MV-4-11 (cell line): ENCODE measurements at regions not wholly inside any gene's neighbourhood (a gene's known extent, or its start where the extent isn't known, plus 50 kb on each side); places are given as distances from the start of the nearest gene placed in this dataset.
"Not testable (repeated sequence)": the region's sequence is repeated elsewhere in the genome, so short reads cannot be mapped to it uniquely, and the experiment has no call there.

ENCODE experiments used
- DNase-seq: peaks from one replicate; lab custom pipeline; 2025; lab: John Stamatoyannopoulos, UW

- DNase-seq, result peak; percentile 98
Observed at GRCh38 chr2:195535911-195536522, 121.0 kb upstream of the SLC39A10 start.

DNA sequence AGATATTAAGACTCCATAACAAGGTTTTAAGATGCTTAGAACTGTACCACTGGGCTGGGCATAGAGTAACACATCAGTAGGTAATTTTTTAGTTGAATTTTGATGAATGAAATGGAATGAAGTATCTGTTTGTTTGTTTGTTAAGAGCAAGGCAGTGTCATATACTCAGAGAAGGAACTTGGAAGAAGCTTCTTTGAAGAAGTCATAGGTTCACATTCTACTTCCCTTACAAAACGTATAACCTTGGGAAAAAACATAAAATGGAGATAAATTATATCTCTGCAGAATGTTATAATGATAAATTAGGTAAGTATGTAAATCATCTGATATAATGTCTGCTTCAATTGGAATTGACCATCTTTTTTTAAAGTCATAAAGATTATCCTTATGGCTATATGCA is 122.1 kb upstream of the SLC39A10 start:
- DNase-seq, result no peak

GRCh38 chr2:195533771-195534642 is 123.0 kb upstream of the SLC39A10 start:
- peak; percentile 56 for DNase-seq

- DNase-seq, result peak; percentile 25
Observed at GRCh38 chr2:195532628-195533271, 124.3 kb upstream of the SLC39A10 start.

- DNase-seq, result no peak
Observed at GRCh38 chr2:195532255-195532627, 124.8 kb upstream of the SLC39A10 start.

DNA sequence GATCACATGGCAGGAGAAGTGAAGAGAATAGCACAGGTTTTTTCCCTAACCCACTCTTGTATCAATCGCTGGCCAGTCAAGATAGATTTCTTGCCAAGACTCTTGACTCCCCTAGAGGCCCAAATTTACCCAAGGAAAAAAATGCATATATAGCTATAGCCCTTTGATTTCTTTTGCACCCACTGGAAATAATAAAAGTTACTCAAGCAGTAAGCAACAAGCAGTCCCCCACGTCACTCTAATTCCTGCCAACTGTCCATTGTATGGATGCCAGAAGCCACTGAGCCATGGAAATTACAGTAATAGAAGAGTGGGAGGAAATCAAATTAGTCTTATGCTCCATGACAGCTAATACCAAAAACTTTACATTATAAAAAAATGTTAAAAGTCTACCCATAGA is 125.3 kb upstream of the SLC39A10 start:
- no peak for DNase-seq

GRCh38 chr2:195523242-195523641 is 133.8 kb upstream of the SLC39A10 start:
- DNase-seq, result not testable (repeated sequence)

GRCh38 chr2:195521589-195521988 is 135.4 kb upstream of the SLC39A10 start:
- no peak for DNase-seq

- no peak for DNase-seq
Observed at GRCh38 chr2:195520671-195521155, 136.3 kb upstream of the SLC39A10 start.

- no peak for DNase-seq
Observed at GRCh38 chr2:195515551-195515950, 141.5 kb upstream of the SLC39A10 start.

GRCh38 chr2:195514365-195514764 is 142.7 kb upstream of the SLC39A10 start:
- DNase-seq, result no peak

DNA sequence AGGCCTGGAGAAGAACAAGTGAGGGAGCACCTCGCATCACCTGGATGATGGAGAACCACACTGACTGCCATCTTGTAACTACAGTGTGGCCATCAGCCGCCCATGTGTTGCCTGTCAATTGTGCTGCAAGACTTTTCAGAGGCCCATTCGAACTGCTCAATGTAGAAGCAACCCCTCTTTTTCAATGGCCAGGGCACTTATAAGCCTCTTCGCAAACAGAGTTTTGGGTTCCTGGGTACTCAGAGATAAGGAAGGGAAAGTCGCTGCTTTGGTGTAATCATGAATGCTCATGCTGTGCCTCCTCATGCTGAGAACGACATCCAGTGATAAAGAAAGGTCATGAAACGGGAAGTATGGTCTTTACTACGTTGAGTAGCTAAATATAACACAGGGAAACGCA is 143.9 kb upstream of the SLC39A10 start:
- DNase-seq, result peak; percentile 84

DNA sequence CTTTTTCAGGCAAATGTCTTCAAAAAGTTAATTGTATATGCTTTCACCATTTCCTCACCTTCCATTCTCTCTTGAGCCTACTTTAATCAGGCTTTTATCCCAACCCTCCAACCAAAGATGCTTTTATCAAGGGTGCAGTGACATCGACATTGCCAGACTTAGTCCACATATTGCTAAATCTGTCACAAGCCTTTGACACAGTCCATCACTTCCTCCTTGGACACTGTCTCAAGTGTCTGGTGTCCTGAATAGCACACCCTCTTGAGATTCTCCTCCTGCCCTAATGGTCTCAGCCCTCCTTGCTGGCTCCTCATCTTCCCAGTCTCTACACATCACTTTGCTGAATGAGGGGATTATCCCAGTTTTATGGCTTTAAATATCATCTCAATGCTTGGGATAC is 147.5 kb upstream of the SLC39A10 start:
- peak; percentile 35 for DNase-seq

DNA sequence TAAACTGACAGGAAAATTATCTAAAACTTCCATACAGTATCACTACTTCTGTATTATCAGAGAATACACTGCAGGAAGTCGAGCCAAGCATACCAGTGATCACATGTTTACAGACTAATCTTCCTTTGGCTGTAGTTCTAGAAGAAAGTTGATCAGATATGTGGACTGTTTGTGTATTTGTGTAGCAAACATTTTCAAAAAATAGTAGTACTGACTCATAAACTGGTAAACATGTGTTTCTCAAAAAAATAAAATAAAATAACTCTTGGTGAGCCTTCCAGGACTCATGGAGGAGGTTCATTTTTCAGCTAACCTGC is 148.9 kb upstream of the SLC39A10 start:
- DNase-seq, result no peak

DNA sequence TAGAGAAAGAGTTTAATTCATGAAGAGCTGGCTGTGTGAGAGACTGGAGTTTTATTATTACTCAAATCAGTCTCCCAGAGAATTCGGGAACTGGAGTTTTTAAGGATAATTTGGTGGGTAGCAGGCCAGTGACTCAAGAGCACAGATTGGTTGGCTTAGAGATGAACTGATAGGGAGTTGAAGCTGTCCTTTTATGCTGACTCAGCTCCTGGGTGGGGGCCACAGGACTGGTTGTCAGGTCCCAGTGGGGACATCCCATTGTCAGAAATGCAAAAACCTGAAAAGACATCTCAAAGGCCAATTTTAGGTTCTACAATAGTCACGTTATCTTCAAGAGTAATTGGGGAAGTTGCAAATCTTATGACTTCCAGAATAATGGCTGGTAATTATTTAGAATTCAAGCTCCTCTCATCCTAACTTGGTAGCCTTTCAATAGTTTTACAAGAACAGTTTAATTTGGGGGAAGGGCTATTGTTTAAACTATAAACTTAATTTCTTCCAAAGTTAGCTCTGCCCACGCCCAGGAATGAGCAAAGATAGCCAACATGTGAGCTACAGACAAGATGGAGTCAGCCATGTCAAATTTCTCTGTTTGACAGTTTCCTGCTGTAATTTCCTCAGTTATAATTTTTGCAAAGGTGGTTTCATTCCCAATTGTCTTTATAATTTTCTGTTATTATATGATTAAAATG is 149.4 kb upstream of the SLC39A10 start:
- DNase-seq, result no peak

DNA sequence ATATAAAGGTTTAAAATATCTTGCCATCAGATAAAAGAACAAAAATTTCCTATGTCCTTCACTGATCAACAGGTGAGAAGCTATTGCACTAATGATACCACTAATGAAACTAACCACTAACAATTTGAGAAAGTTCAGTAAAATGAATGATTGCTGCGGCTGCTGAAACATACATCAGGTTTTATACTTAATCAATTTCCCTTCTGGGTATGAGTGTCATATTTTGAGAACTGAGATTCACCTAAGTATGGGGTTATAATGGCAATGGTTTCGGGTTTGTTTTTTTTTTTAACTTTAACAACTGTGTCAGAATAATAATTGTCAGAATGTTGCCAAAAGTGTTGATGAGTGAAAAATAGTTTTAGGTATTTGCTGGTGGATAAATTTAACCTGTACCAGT is 151.3 kb upstream of the SLC39A10 start:
- DNase-seq, result no peak

GRCh38 chr2:195503208-195503607 is 153.8 kb upstream of the SLC39A10 start:
- no peak for DNase-seq

DNA sequence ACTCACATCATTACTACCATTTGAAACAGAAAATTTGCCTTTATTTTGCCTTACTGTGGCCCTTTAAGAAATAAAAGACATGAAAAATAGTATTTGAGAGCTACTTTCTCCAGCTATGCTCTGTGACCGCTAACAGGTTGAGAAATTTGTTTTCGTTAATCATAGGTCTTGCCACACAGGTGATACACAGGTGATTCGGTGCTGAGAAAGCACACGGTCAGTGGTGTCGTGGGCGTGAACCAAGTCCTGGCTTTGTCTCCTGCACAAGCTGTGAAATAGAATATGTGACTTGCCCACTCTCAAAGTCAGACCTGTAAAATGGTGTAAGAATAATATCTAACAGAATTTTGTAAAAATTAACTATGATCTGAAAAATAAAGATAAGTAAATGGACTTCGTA is 155.3 kb upstream of the SLC39A10 start:
- DNase-seq, result no peak

DNA sequence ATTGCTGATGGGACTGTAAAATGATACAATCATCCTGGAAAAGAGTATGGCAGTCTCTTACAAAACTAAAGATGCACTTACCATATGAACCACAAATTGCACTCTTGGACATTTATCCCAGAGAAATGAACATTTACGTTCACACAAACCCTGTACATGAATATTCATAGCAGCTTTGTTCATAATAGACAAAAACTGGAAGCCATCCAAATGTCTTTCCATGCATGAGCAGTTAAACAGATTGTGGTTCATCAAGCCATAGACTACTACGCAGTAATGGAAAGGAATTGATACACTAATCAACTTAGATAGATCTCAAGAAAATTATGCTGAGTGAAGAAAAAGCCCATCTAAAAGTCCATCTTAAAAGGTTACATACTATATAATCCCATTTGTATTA is 156.1 kb upstream of the SLC39A10 start:
- no peak for DNase-seq

DNA sequence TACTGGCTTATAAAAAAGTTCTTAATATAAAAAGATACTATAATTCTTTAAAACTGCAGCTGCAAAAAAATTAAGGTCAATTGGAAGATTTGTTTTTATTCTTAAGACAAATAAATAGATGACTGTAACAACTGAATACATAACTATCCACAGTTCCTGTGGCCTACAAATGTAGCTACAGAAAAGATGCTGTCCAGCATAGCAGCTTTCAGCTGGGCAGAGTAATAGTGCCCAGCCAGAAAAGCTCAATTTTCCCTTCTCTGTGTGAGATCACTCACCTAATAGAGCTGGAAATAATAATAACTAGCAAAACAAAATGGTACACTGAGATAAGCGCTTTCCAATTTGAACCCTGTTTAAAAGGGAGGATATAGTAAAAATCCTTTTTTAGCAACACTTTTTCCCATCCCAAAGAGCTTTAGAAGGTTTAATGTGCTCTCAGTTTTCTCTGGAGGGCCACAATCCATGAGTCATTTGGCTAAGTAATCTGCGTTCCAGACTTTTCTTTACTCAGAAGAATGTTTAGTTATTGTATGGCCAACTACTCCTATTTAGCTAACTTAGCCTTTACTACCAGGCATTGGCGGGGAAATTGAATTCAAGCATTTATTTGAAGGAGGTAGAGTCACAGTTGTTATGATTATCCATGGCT is 158.1 kb upstream of the SLC39A10 start:
- DNase-seq, result no peak

GRCh38 chr2:195498176-195498575 is 158.8 kb upstream of the SLC39A10 start:
- peak; percentile 40 for DNase-seq

DNA sequence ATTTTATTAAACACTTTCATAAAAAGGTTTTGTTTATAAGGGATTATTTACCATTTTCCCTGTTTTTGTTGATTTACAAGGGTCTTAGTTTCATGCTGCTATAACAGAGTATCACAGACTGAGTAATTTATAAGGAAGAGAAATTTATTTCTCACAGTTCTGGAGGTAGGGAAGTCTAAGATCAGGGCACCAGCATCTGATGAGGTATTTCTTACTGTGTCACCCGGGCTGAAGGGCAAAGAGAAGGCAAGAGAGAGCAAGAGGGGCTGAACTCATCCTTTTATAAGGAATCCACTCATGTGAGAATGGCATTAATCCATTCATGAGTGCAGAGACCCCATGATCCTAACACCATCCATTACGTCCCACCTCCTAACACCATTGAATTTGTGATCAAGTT is 160.0 kb upstream of the SLC39A10 start:
- DNase-seq, result no peak
